NB4 (cell line): ENCODE measurements at regions not wholly inside any gene's neighbourhood (a gene's known extent, or its start where the extent isn't known, plus 50 kb on each side); places are given as distances from the start of the nearest gene placed in this dataset.

Experiments used
- DNase-seq: peaks from one replicate; pipeline ENCODE4 v3.0.0; 2010; ENCODE audit warnings: low read depth
- H3K4me3 ChIP-seq: one replicate; pipeline ENCODE4 v1.5.1; 2011; ENCODE audit warnings: mild to moderate bottlenecking, low read depth, low read length, moderate library complexity
- CTCF ChIP-seq: IDR thresholded peaks from one replicate; pipeline ENCODE4 v1.5.1; 2012; ENCODE audit warnings: low read depth, low read length
- MYC ChIP-seq: IDR thresholded peaks from 2 replicates; pipeline ENCODE4 v1.6.1; 2011; ENCODE audit warnings: low read depth, low read length
- POLR2A ChIP-seq: IDR thresholded peaks from 2 replicates; pipeline ENCODE4 v1.6.1; 2011; ENCODE audit warnings: mild to moderate bottlenecking; ENCODE audit not compliant: insufficient read length; ENCODE audit errors: extremely low read depth
- TF ChIP-seq, protein P1 (sequence below): IDR thresholded peaks from 2 replicates; pipeline ENCODE4 v1.6.1; 2011; ENCODE audit warnings: low read depth, low read length

- TF ChIP-seq CTCF (no peak), POLR2A (no peak), MYC (no peak)
- TF ChIP-seq, protein P1, sequence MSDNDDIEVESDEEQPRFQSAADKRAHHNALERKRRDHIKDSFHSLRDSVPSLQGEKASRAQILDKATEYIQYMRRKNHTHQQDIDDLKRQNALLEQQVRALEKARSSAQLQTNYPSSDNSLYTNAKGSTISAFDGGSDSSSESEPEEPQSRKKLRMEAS, result no peak
- DNase-seq, result no peak
- no peak overlapping the region for H3K4me3 ChIP-seq
These were observed 62.0 kb downstream of the CNGA2 start for GRCh38 chrX:151796576-151796975.

DNA sequence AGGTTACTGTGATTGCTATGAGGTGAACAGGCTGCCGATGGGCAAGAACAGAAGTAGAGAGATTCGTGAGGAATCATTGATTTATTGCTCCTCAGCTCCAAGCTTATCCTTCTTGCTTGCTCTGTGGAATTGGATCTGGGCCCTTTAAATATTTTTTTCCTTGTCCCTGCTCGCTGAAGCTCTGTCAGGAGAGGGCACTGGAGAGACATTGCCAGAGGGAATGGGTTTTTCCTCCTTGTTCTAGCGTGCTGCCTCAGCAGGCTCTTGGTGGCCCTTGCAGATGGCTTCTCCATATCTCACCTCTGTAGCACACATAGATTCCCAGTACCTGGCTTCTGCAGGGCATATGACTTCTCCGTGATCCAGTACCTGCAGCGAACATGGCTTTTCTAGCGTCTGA is 67.4 kb downstream of the CNGA2 start:
- H3K4me3 ChIP-seq, result no peak overlapping the region
- DNase-seq, result peak; percentile 7
- TF ChIP-seq, protein P1, result no peak
- TF ChIP-seq POLR2A (no peak), CTCF (peak; percentile 24), MYC (no peak)

- DNase-seq, result no peak
- no peak overlapping the region for H3K4me3 ChIP-seq
- TF ChIP-seq, protein P1, result no peak
- TF ChIP-seq CTCF (no peak), POLR2A (no peak)
These were observed 72.5 kb downstream of the CNGA2 start for GRCh38 chrX:151806967-151807540.

- TF ChIP-seq, protein P1, result no peak
- no peak for TF ChIP-seq POLR2A
- TF ChIP-seq CTCF, result no peak
- no peak for TF ChIP-seq MYC
- H3K4me3 ChIP-seq, result no peak overlapping the region
- no peak for DNase-seq
These were observed 78.1 kb downstream of the CNGA2 start for GRCh38 chrX:151812661-151813060.

DNA sequence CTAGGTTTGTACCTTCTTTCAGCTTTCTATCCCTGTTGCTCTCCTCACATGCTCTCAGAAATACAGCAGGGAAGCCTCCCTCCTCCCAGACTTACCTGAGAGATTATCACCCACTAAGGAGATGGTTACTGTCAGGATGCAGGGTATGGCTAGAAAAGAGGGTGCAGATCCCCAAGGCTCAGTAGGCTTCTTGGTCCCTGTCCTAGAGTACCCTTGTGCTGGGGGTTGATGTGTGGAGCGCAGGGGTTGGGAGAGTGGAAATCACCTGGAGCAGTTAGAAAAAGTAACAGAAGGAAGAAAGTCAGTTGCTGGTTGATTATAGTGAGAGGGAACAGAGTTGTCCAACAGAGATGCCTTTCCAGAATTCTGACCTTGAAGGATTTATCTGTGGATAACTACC is 80.2 kb downstream of the CNGA2 start:
- TF ChIP-seq, protein P1, result no peak
- no peak for TF ChIP-seq POLR2A
- no peak for TF ChIP-seq MYC
- no peak for TF ChIP-seq CTCF
- no peak for DNase-seq

DNA sequence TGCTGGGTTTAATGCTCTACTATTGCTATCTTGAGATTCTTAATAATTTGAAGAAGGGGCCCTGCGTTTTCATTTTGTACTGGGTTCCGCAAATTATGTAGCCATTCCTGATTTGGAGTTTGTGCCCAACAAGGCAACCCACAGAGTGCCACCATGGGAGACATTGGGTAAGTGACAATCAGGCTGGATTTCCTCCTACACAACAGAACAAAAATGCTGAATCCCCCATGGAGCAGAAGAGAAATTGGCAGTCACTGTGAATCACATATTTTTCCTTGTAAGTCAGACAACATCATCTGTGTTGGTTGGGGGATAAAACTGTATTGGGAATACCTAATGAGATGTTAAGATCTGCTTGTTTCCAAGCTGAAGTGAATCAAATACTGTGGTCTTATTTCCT is 80.9 kb downstream of the CNGA2 start:
- DNase-seq, result no peak
- H3K4me3 ChIP-seq, result no peak overlapping the region
- TF ChIP-seq MYC (no peak), POLR2A (no peak), CTCF (no peak)
- TF ChIP-seq, protein P1, result no peak

More for the DNA sequence above, 80.2 kb downstream of the CNGA2 start:
- H3K4me3 ChIP-seq, result no peak overlapping the region
